Immature natural killer cell (primary cell): ENCODE measurements at regions not wholly inside any gene's neighbourhood (a gene's known extent, or its start where the extent isn't known, plus 50 kb on each side); places are given as distances from the start of the nearest gene placed in this dataset.

Source experiments
- DNase-seq, 3 donors: peaks; one replicate each; pipeline ENCODE4 v3.0.0; 2022; ENCODE audit warnings: mixed read lengths in 1 of 3
- H3K27ac Mint-ChIP-seq, 6 donors: one replicate each; pipeline ENCODE4 v1.8.0; 2020; ENCODE audit warnings: mixed read lengths in 6 of 6, mild to moderate bottlenecking in 5 of 6, inconsistent platforms in 4 of 6, moderate library complexity in 3 of 6
- H3K27me3 Mint-ChIP-seq, 3 donors: one replicate each; pipeline ENCODE4 v1.8.0; 2020 to 2021; ENCODE audit warnings: low read depth in 3 of 3, mild to moderate bottlenecking in 3 of 3, mixed read lengths in 3 of 3, moderate library complexity in 3 of 3, inconsistent platforms in 1 of 3
- H3K36me3 Mint-ChIP-seq, 3 donors: one replicate each; pipeline ENCODE4 v1.8.0; 2020; ENCODE audit warnings: mixed read lengths in 3 of 3, inconsistent platforms in 2 of 3, mild to moderate bottlenecking in 2 of 3
- H3K4me1 Mint-ChIP-seq, 2 donors: one replicate each; pipeline ENCODE4 v1.8.0; 2020; ENCODE audit warnings: inconsistent platforms in 2 of 2, mild to moderate bottlenecking in 2 of 2, mixed read lengths in 2 of 2, moderate library complexity in 1 of 2
- H3K4me3 Mint-ChIP-seq, 5 donors: one replicate each; pipeline ENCODE4 v1.8.0; 2020; ENCODE audit warnings: mild to moderate bottlenecking in 5 of 5, mixed read lengths in 5 of 5, inconsistent platforms in 3 of 5, moderate library complexity in 3 of 5
- H3K9me3 Mint-ChIP-seq, 6 donors: one replicate each; pipeline ENCODE4 v1.8.0; 2020; ENCODE audit warnings: mild to moderate bottlenecking in 6 of 6, mixed read lengths in 6 of 6, inconsistent platforms in 4 of 6, moderate library complexity in 3 of 6

- no peaks in the 10 kb centered on the region for H3K36me3 Mint-ChIP-seq
- no peaks in the 10 kb centered on the region for H3K4me1 Mint-ChIP-seq
- no peak overlapping the region for H3K4me3 Mint-ChIP-seq
- peaks cover 0 to 3% (median 2%) of the 10 kb centered on the region in 3 donors for H3K27me3 Mint-ChIP-seq
- H3K27ac Mint-ChIP-seq: no peak overlapping the region
- DNase-seq: no peak
- peaks cover 0 to 5% (median 0%) of the 10 kb centered on the region in 6 donors for H3K9me3 Mint-ChIP-seq
Measured at GRCh38 chr4:159497936-159498335, 395.1 kb downstream of the RAPGEF2 start.

GRCh38 chr4:159498446-159499115, 395.7 kb downstream of the RAPGEF2 start:
- DNase-seq: no peak
- Mint-ChIP-seq H3K9me3 (peaks cover 0 to 5% (median 0%) of the 10 kb centered on the region in 6 donors), H3K36me3 (no peaks in the 10 kb centered on the region), H3K4me3 (no peak overlapping the region), H3K27me3 (peaks cover 0 to 2% (median 0%) of the 10 kb centered on the region in 3 donors), H3K4me1 (no peaks in the 10 kb centered on the region), H3K27ac (no peak overlapping the region)

GRCh38 chr4:159500861-159501260, 398.0 kb downstream of the RAPGEF2 start:
- H3K9me3 Mint-ChIP-seq: peaks cover 0 to 6% (median 0%) of the 10 kb centered on the region in 6 donors
- no peaks in the 10 kb centered on the region for H3K4me1 Mint-ChIP-seq
- no peak overlapping the region for H3K27ac Mint-ChIP-seq
- H3K4me3 Mint-ChIP-seq: no peak overlapping the region
- H3K36me3 Mint-ChIP-seq: no peaks in the 10 kb centered on the region
- no peak for DNase-seq
- peaks cover 0 to 2% (median 2%) of the 10 kb centered on the region in 3 donors for H3K27me3 Mint-ChIP-seq

GRCh38 chr4:159503236-159504008, 400.5 kb downstream of the RAPGEF2 start:
- Mint-ChIP-seq H3K4me1 (no peaks in the 10 kb centered on the region), H3K4me3 (no peak overlapping the region), H3K27me3 (peaks cover 2 to 4% (median 3%) of the 10 kb centered on the region in 3 donors), H3K9me3 (peaks cover 0 to 6% (median 0%) of the 10 kb centered on the region in 6 donors), H3K36me3 (no peaks in the 10 kb centered on the region), H3K27ac (no peak overlapping the region)
- DNase-seq: no peak

- DNase-seq: no peak
- H3K4me1 Mint-ChIP-seq: no peaks in the 10 kb centered on the region
- no peak overlapping the region for H3K4me3 Mint-ChIP-seq
- no peak overlapping the region for H3K27ac Mint-ChIP-seq
- H3K36me3 Mint-ChIP-seq: peaks cover 0 to under 1% (median 0%) of the 10 kb centered on the region in 3 donors
- peaks cover 2 to 6% (median 4%) of the 10 kb centered on the region in 3 donors for H3K27me3 Mint-ChIP-seq
- peaks cover 0 to 6% (median 0%) of the 10 kb centered on the region in 6 donors for H3K9me3 Mint-ChIP-seq
Measured at GRCh38 chr4:159504684-159505083, 401.8 kb downstream of the RAPGEF2 start.

- Mint-ChIP-seq H3K4me3 (no peak overlapping the region), H3K27ac (no peak overlapping the region), H3K36me3 (peaks cover 0 to 3% (median 0%) of the 10 kb centered on the region in 3 donors)
Measured at GRCh38 chr4:159505266-159505975, 402.5 kb downstream of the RAPGEF2 start.

GRCh38 chr4:159506801-159507517, 404.1 kb downstream of the RAPGEF2 start:
- no peak for DNase-seq
- Mint-ChIP-seq H3K9me3 (peaks cover 0 to 6% (median 0%) of the 10 kb centered on the region in 6 donors), H3K27me3 (peaks cover 2 to 7% (median 4%) of the 10 kb centered on the region in 3 donors), H3K36me3 (peaks cover 0 to 3% (median 0%) of the 10 kb centered on the region in 3 donors), H3K4me3 (no peak overlapping the region), H3K4me1 (no peaks in the 10 kb centered on the region), H3K27ac (no peak overlapping the region)

More at GRCh38 chr4:159505266-159505975, 402.5 kb downstream of the RAPGEF2 start:
- H3K9me3 Mint-ChIP-seq: peaks cover 0 to 6% (median 0%) of the 10 kb centered on the region in 6 donors
- DNase-seq: no peak
- H3K4me1 Mint-ChIP-seq: no peaks in the 10 kb centered on the region
- peaks cover 2 to 7% (median 4%) of the 10 kb centered on the region in 3 donors for H3K27me3 Mint-ChIP-seq

- DNase-seq: no peak
- peaks cover 0 to 7% (median 4%) of the 10 kb centered on the region in 3 donors for H3K27me3 Mint-ChIP-seq
- H3K4me3 Mint-ChIP-seq: no peak overlapping the region
- no peaks in the 10 kb centered on the region for H3K4me1 Mint-ChIP-seq
- H3K27ac Mint-ChIP-seq: no peak overlapping the region
- H3K36me3 Mint-ChIP-seq: peaks cover 0 to 3% (median 0%) of the 10 kb centered on the region in 3 donors
- H3K9me3 Mint-ChIP-seq: peaks cover 0 to 11% (median 2%) of the 10 kb centered on the region in 6 donors
Measured at GRCh38 chr4:159508917-159509500, 406.1 kb downstream of the RAPGEF2 start.

GRCh38 chr4:159512348-159512747, 409.5 kb downstream of the RAPGEF2 start:
- Mint-ChIP-seq H3K36me3 (peaks cover 0 to 3% (median 0%) of the 10 kb centered on the region in 3 donors), H3K27ac (no peak overlapping the region), H3K4me3 (no peak overlapping the region), H3K4me1 (no peaks in the 10 kb centered on the region), H3K9me3 (peaks cover 0 to 8% (median 2%) of the 10 kb centered on the region in 6 donors), H3K27me3 (peaks cover 0 to 4% (median 0%) of the 10 kb centered on the region in 3 donors)
- no peak for DNase-seq

GRCh38 chr4:159515314-159516025, 412.6 kb downstream of the RAPGEF2 start:
- Mint-ChIP-seq H3K9me3 (peaks cover 0 to 10% (median 6%) of the 10 kb centered on the region in 6 donors), H3K27me3 (no peaks in the 10 kb centered on the region), H3K36me3 (no peaks in the 10 kb centered on the region), H3K4me1 (no peaks in the 10 kb centered on the region), H3K4me3 (no peak overlapping the region), H3K27ac (no peak overlapping the region)
- DNase-seq: no peak

GRCh38 chr4:159516556-159517140, 413.8 kb downstream of the RAPGEF2 start:
- Mint-ChIP-seq H3K4me1 (no peaks in the 10 kb centered on the region), H3K27me3 (no peaks in the 10 kb centered on the region), H3K27ac (no peak overlapping the region), H3K9me3 (peaks cover 0 to 10% (median 6%) of the 10 kb centered on the region in 6 donors), H3K4me3 (no peak overlapping the region), H3K36me3 (no peaks in the 10 kb centered on the region)
- DNase-seq: no peak

- Mint-ChIP-seq H3K4me3 (no peak overlapping the region), H3K36me3 (no peaks in the 10 kb centered on the region), H3K4me1 (no peaks in the 10 kb centered on the region), H3K27me3 (no peaks in the 10 kb centered on the region), H3K9me3 (peaks cover 0 to 17% (median 4%) of the 10 kb centered on the region in 6 donors), H3K27ac (no peak overlapping the region)
- no peak for DNase-seq
Measured at GRCh38 chr4:159520074-159520473, 417.2 kb downstream of the RAPGEF2 start.
